H9 (cell line): ENCODE measurements at regions not wholly inside any gene's neighbourhood (a gene's known extent, or its start where the extent isn't known, plus 50 kb on each side); places are given as distances from the start of the nearest gene placed in this dataset.

Experiments used
- DNase-seq: peaks from one replicate; pipeline ENCODE4 v3.0.0-alpha.2; 2017
- H2AFZ ChIP-seq: one replicate; pipeline ENCODE4 v1.6.1; 2013; ENCODE audit warnings: mild to moderate bottlenecking, low read length, control low read depth, moderate library complexity
- H2AK5ac ChIP-seq: 2 replicates; pipeline ENCODE4 v1.6.1; 2013; ENCODE audit warnings: low read length, control low read depth, mixed read lengths; ENCODE audit not compliant: insufficient read length
- H2BK120ac ChIP-seq: one replicate; pipeline ENCODE4 v1.6.1; 2013; ENCODE audit warnings: low read depth, mild to moderate bottlenecking, low read length, control low read depth, inconsistent platforms; ENCODE audit not compliant: poor library complexity, severe bottlenecking
- H2BK12ac ChIP-seq: 2 replicates; pipeline ENCODE4 v1.6.1; 2013; ENCODE audit warnings: low read length, control low read depth, mixed read lengths, low read depth; ENCODE audit not compliant: insufficient read length
- H2BK15ac ChIP-seq: 2 replicates; pipeline ENCODE4 v1.6.1; 2013; ENCODE audit warnings: low read depth, low read length, control low read depth
- H2BK20ac ChIP-seq: one replicate; pipeline ENCODE4 v1.6.1; 2013; ENCODE audit warnings: low read depth, mild to moderate bottlenecking, low read length, control low read depth, inconsistent platforms; ENCODE audit not compliant: poor library complexity, severe bottlenecking
- H2BK5ac ChIP-seq: 2 replicates; pipeline ENCODE4 v1.6.1; 2013; ENCODE audit warnings: low read length, control low read depth, mixed read lengths; ENCODE audit not compliant: insufficient read length
- H3K14ac ChIP-seq: 2 replicates; pipeline ENCODE4 v1.6.1; 2013; ENCODE audit warnings: low read length, control low read depth; ENCODE audit not compliant: insufficient read depth
- H3K18ac ChIP-seq: 2 replicates; pipeline ENCODE4 v1.6.1; 2013; ENCODE audit warnings: low read depth, mild to moderate bottlenecking, mixed read lengths, low read length, control low read depth; ENCODE audit not compliant: insufficient read length
- H3K23ac ChIP-seq: 2 replicates; pipeline ENCODE4 v1.6.1; 2013; ENCODE audit warnings: low read length, control low read depth, mixed read lengths, low read depth; ENCODE audit not compliant: insufficient read length
- H3K23me2 ChIP-seq: 2 replicates; pipeline ENCODE4 v1.6.1; 2013; ENCODE audit warnings: low read depth, mild to moderate bottlenecking, mixed read lengths, low read length, control low read depth; ENCODE audit not compliant: insufficient read length, poor library complexity, severe bottlenecking
- H3K27ac ChIP-seq: 2 replicates; pipeline ENCODE4 v1.5.1; 2013; ENCODE audit warnings: low read length, control low read depth, mixed read lengths, low read depth; ENCODE audit not compliant: insufficient read length
- H3K27me3 ChIP-seq: 2 replicates; pipeline ENCODE4 v1.6.1; 2013; ENCODE audit warnings: low read length, control low read depth, inconsistent platforms; ENCODE audit not compliant: insufficient read depth
- H3K4ac ChIP-seq: 2 replicates; pipeline ENCODE4 v1.6.1; 2013; ENCODE audit warnings: low read depth, mild to moderate bottlenecking, control low read depth, inconsistent platforms, low read length, moderate library complexity
- H3K4me1 ChIP-seq: 2 replicates; pipeline ENCODE4 v1.6.1; 2013; ENCODE audit warnings: low read length, control low read depth, inconsistent platforms; ENCODE audit not compliant: insufficient read depth
- H3K4me2 ChIP-seq: 2 replicates; pipeline ENCODE4 v1.6.1; 2013; ENCODE audit warnings: low read length, control low read depth, mixed read lengths; ENCODE audit not compliant: insufficient read length, insufficient read depth
- H3K56ac ChIP-seq: 2 replicates; pipeline ENCODE4 v1.6.1; 2013; ENCODE audit warnings: low read depth, mild to moderate bottlenecking, mixed read lengths, low read length, control low read depth; ENCODE audit not compliant: insufficient read length
- H3K79me1 ChIP-seq: 2 replicates; pipeline ENCODE4 v1.6.1; 2013; ENCODE audit warnings: low read depth, mild to moderate bottlenecking, moderate library complexity, low read length, control low read depth, inconsistent platforms; ENCODE audit not compliant: insufficient read depth, poor library complexity, severe bottlenecking
- H3K79me2 ChIP-seq: 2 replicates; pipeline ENCODE4 v1.6.1; 2013; ENCODE audit warnings: low read length, control low read depth, inconsistent platforms; ENCODE audit not compliant: insufficient read depth
- H3K9ac ChIP-seq: 2 replicates; pipeline ENCODE4 v1.6.1; 2013; ENCODE audit warnings: low read length, control low read depth, mixed read lengths; ENCODE audit not compliant: insufficient read length; ENCODE audit errors: extremely low read depth
- H3K9me3 ChIP-seq: one replicate; pipeline ENCODE4 v1.6.1; 2013; ENCODE audit warnings: low read depth, low read length, inconsistent platforms; ENCODE audit not compliant: control insufficient read depth
- H3T11ph ChIP-seq: one replicate; pipeline ENCODE4 v1.6.1; 2013; ENCODE audit warnings: mild to moderate bottlenecking, low read length, control low read depth, inconsistent platforms
- H4K20me1 ChIP-seq: one replicate; pipeline ENCODE4 v1.6.1; 2013; ENCODE audit not compliant: control insufficient read depth, insufficient read length, insufficient read depth
- H4K5ac ChIP-seq: 2 replicates; pipeline ENCODE4 v1.6.1; 2013; ENCODE audit warnings: low read depth, mild to moderate bottlenecking, mixed read lengths, low read length, control low read depth; ENCODE audit not compliant: insufficient read length
- H4K8ac ChIP-seq: replicated peaks from 2 replicates; pipeline ENCODE4 v1.6.1; 2013; ENCODE audit warnings: low read length, control low read depth, mixed read lengths, low read depth; ENCODE audit not compliant: insufficient read length
- H4K91ac ChIP-seq: 2 replicates; pipeline ENCODE4 v1.6.1; 2013; ENCODE audit warnings: low read depth, mild to moderate bottlenecking, moderate library complexity, mixed read lengths, low read length, control low read depth; ENCODE audit not compliant: insufficient read length
- H3K27ac Mint-ChIP-seq, 3 experiments: 2 replicates in 2 of 3; 3 replicates in 1 of 3; pipeline ENCODE4 v1.8.0; 2020 to 2021; ENCODE audit warnings: mixed read lengths in 3 of 3, mild to moderate bottlenecking in 1 of 3, moderate library complexity in 1 of 3
- H3K27me3 Mint-ChIP-seq: 2 replicates; pipeline ENCODE4 v1.8.0; 2021; ENCODE audit warnings: low read depth, mild to moderate bottlenecking, moderate library complexity, mixed read lengths
- H3K36me3 Mint-ChIP-seq, 3 experiments: 2 replicates in 2 of 3; 3 replicates in 1 of 3; pipeline ENCODE4 v1.8.0; 2020 to 2021; ENCODE audit warnings: low read depth in 3 of 3, mixed read lengths in 3 of 3; ENCODE audit not compliant: insufficient read depth in 1 of 3
- H3K4me1 Mint-ChIP-seq, 2 experiments: 2 replicates each; pipeline ENCODE4 v1.8.0; 2020; ENCODE audit warnings: mixed read lengths in 2 of 2
- H3K4me3 Mint-ChIP-seq, 2 experiments: 2 replicates in 1 of 2; 3 replicates in 1 of 2; pipeline ENCODE4 v1.8.0; 2020 to 2021; ENCODE audit warnings: mild to moderate bottlenecking in 2 of 2, mixed read lengths in 2 of 2, moderate library complexity in 1 of 2
- H3K9me3 Mint-ChIP-seq, 2 experiments: 2 replicates in 1 of 2; 3 replicates in 1 of 2; pipeline ENCODE4 v1.8.0; 2020; ENCODE audit warnings: mild to moderate bottlenecking in 2 of 2, mixed read lengths in 2 of 2, moderate library complexity in 1 of 2
- WGBS: extraction: QIAGEN DNeasy Blood & Tissue Kit; methylation state at CpG from one replicate; pipeline ENCODE4 v1.1.7; 2013; ENCODE audit warnings: missing lambda C conversion rate, low lambda C conversion rate, mixed read lengths; ENCODE audit not compliant: insufficient read length; ENCODE audit errors: extremely low coverage; 5-methylcytosine and 5-hydroxymethylcytosine counted together
- TF ChIP-seq, protein P1 (sequence below): fragments of 200-600 bp; sonication (generic); conservative IDR thresholded peaks from 3 replicates; pipeline ENCODE4 v1.8.0; 2021; ENCODE audit warnings: antibody characterized with exemption, mild to moderate bottlenecking

GRCh38 chr5:58255970-58256369 is 203.9 kb downstream of the PLK2 start:
- no peak overlapping the region for H2AK5ac ChIP-seq
- no peak overlapping the region for H3K23ac ChIP-seq
- H3K79me1 ChIP-seq: no peaks in the 10 kb centered on the region
- no CpG with 5 or more reads among the region's 2 CpGs for WGBS
- peaks cover 4% of the 10 kb centered on the region; the same call in 1 of the 2 replicates for H3K4me1 ChIP-seq
- Mint-ChIP-seq H3K27me3 (no peaks in the 10 kb centered on the region), H3K4me3 (no peak overlapping the region), H3K4me1 (peaks cover 15 to 16% of the 10 kb centered on the region in 2 experiments), H3K9me3 (no peaks in the 10 kb centered on the region; a peak in 2 of 5 replicates), H3K27ac (no peak overlapping the region), H3K36me3 (no peaks in the 10 kb centered on the region)
- H4K91ac ChIP-seq: no peak overlapping the region
- no peak overlapping the region for H3T11ph ChIP-seq
- no peak overlapping the region for H2BK12ac ChIP-seq
- no peak overlapping the region for H4K8ac ChIP-seq
- H3K9ac ChIP-seq: no peak overlapping the region
- no peaks in the 10 kb centered on the region for H3K27me3 ChIP-seq
- H3K56ac ChIP-seq: no peak overlapping the region
- H3K18ac ChIP-seq: no peak overlapping the region
- no peak overlapping the region for H3K14ac ChIP-seq
- no peaks in the 10 kb centered on the region for H4K20me1 ChIP-seq
- no peak overlapping the region for H3K4me2 ChIP-seq
- no peak overlapping the region for H2BK5ac ChIP-seq
- no peaks in the 10 kb centered on the region for H3K9me3 ChIP-seq
- H2AFZ ChIP-seq: no peak overlapping the region
- H4K5ac ChIP-seq: no peak overlapping the region
- peaks cover 2% of the 10 kb centered on the region for H3K23me2 ChIP-seq
- no peak overlapping the region for H2BK120ac ChIP-seq
- TF ChIP-seq, protein P1, sequence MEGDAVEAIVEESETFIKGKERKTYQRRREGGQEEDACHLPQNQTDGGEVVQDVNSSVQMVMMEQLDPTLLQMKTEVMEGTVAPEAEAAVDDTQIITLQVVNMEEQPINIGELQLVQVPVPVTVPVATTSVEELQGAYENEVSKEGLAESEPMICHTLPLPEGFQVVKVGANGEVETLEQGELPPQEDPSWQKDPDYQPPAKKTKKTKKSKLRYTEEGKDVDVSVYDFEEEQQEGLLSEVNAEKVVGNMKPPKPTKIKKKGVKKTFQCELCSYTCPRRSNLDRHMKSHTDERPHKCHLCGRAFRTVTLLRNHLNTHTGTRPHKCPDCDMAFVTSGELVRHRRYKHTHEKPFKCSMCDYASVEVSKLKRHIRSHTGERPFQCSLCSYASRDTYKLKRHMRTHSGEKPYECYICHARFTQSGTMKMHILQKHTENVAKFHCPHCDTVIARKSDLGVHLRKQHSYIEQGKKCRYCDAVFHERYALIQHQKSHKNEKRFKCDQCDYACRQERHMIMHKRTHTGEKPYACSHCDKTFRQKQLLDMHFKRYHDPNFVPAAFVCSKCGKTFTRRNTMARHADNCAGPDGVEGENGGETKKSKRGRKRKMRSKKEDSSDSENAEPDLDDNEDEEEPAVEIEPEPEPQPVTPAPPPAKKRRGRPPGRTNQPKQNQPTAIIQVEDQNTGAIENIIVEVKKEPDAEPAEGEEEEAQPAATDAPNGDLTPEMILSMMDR: no peak
- H3K4ac ChIP-seq: no peak overlapping the region
- no peak for DNase-seq
- no peak overlapping the region for H3K27ac ChIP-seq
- H2BK20ac ChIP-seq: no peak overlapping the region
- H2BK15ac ChIP-seq: no peak overlapping the region
- H3K79me2 ChIP-seq: no peaks in the 10 kb centered on the region
